Adipose tissue (tissue), 3 donors: ENCODE measurements at regions not wholly inside any gene's neighbourhood (a gene's known extent, or its start where the extent isn't known, plus 50 kb on each side); places are given as distances from the start of the nearest gene placed in this dataset.
"Not testable (repeated sequence)": the region's sequence is repeated elsewhere in the genome, so short reads cannot be mapped to it uniquely, and the experiment has no call there.

Experiments used
- H3K27ac ChIP-seq: one replicate; pipeline ENCODE4 v1.5.1; 2013; ENCODE audit warnings: low read depth, low read length
- WGBS, 3 donors: extraction: QIAGEN DNeasy Blood & Tissue Kit; methylation state at CpG; one replicate each; pipeline ENCODE4 v1.1.7; 2013; 5-methylcytosine and 5-hydroxymethylcytosine counted together
- donor health status: healthy with polysubstance abuse.
- donor health status: Bipolar disorder and iron deficiency.
- donor health status: healthy.

DNA sequence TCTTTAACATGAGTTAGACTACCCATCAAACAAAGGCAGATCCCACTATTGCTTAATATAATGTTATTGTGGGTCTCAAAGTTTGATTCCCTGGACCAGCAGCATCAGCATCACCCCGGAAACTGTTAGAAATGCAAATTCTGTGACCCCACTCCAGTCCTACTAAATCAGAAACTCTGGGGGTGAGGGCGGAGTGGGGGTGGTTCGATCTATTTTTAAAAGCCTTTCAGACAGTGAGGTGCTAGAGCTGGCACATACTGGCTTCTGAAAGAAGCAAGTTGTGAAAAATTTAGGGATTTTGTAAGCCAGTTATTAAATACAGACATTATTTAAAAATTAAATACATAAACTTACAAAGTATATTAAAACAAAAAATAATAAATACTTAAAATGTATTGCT, 513.2 kb downstream of the NFIB start:
- WGBS, 3 donors = 70 to 90% (median 89%) methylated on average over 3 of the region's 3 CpGs
- H3K27ac ChIP-seq = no peak overlapping the region

DNA sequence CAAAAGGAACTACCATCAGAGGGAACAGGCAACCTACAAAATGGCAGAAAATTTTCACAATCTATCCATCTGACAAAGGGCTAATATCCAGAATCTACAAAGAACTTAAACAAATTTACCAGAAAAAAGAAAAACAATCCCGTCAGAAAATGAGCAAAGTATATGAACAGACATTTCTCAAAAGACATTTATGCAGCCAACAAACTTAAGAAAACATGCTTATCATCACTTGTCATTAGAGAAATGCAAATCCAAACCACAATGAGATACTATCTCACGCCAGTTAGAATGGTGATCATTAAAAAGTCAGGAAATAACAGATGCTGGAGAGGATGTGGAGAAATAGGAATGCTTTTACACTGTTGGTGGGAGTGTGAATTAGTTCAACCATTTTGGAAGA, 516.2 kb downstream of the NFIB start:
- WGBS, 3 donors = 89 to 93% (median 90%) methylated on average over 2 of the region's 2 CpGs

DNA sequence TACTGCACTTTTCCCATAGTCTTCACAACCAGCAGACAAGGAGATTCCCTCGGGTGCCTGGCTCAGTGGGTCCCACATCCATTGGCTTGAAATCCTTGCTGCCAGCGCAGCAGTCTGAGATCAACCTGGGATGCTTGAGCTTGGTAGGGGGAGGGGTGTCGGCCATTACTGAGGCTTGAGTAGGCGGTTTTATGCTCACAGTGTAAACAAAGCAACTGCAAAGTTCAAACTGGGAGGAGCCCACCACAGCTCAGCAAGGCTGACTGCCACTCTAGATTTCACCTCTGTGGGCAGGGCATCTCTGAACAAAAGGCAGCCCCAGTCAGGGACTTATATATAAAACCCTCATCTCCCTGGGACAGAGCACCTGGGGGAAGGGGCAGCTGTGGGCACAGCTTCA, 512.3 kb upstream of the MPDZ start:
- 61 to 89% (median 75%) methylated on average over 4 of the region's 4 CpGs for WGBS, 3 donors
- no peak overlapping the region for H3K27ac ChIP-seq

More for the DNA sequence above, 516.2 kb downstream of the NFIB start:
- not testable (repeated sequence) for H3K27ac ChIP-seq

DNA sequence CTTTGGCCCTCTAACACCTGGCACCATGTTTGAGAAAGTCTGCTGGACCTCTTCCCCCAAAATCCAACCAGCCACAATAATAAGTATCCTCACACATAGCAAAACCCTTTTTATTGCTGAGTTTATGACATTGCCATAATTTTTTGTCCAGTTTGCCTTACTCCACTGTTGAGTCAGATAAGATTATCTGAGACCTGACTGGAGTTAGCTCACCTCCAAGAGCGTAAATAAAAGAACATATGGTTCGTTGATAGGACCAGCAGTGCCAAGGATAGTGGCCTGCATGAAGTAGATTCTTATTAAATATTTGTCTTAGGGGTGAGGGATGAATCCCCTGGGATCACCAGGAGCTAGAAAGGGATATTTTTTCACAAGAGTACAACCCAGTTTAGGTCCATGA, 510.6 kb upstream of the MPDZ start:
- 41 to 85% (median 83%) methylated on average over 2 of the region's 2 CpGs for WGBS, 3 donors

DNA sequence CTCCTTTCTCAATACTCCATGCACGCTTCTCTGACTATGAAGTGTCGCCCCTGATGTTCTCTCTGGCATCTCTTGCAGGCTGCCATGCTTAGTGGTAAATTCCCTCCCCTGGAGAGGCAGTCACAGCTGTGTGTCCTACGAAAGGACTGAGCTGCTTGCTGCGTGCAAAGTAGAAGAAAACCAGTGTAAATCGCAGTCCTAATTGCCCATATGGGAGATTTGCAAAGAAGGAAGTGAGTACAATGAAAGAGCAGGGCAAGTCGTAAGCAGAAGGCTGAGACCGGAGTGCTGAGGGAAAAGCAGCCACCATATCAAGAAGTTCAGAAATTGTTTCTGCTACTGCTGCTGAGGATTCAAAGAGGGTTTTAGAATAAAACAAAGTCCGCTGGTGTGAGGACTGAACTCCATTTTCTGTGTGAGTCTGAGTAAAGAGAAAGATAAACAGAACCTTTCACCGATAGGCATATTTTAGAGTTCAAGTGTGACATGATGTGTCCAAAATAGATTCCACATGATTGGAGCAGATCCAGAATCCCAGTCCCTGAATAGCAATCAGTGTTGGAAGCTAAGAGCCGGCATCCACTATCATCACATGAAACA, 507.8 kb upstream of the MPDZ start:
- WGBS, 3 donors = 37 to 62% (median 37%) methylated on average over 10 of the region's 10 CpGs
- H3K27ac ChIP-seq = no peak overlapping the region

More for the DNA sequence above, 510.6 kb upstream of the MPDZ start:
- H3K27ac ChIP-seq = no peak overlapping the region

DNA sequence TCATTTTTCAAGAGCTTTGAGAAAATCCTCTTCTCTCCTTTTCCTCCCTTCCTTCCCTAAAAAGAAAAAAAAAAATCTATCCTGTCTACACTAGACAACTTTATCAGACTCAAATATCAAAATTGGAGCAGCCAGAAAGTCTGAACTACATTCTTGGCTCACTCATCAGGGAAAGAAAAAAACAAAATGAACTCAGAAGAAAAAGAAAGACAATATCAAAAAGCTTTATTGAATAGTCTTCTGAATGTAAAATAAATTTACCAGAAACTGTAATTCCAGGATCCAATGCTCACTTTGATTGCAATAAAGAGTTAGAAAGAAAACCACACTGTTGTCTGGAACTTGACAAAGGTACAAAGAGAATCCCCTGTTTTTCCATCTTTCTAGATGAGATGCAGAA, 507.2 kb upstream of the MPDZ start:
- H3K27ac ChIP-seq = no peak overlapping the region

DNA sequence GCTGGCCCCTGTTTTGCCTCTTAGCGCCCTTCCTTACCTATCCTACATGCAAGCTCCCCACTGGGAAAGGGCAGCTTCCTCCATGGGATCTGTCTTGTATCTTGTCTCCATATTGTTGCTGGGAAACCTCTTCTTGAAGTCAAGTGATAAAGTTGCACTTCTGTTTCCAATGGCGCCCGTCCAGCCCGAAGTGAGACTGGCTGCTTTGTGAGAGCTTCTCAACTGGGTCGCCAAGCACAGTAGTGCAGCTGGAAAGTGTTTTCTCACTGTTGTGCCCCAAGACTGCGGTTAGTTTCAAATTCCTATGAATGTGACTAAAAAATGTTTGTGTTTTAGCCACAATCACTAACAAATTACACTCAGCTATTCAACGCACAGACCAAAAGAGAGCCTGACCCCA, 506.6 kb upstream of the MPDZ start:
- 77 to 87% (median 86%) methylated on average over 7 of the region's 7 CpGs for WGBS, 3 donors
- no peak overlapping the region for H3K27ac ChIP-seq

DNA sequence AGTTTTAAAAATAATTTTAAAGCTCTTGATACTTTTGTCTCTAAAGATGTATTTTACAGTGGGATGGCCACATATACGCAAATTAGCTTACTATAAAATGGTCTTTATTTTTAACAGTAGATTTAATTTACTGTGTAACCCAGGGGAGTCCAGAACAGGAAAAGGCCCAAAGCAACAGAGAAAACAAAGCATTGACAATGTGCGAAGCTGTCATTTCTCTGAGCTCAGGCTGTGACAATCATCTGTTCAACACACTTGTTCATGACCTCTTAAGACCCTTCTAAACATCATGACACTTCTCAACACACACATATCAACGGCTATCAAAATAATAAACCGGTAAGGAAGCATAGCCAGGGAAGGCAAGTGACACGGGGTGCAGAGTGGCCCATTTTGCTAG, 499.6 kb upstream of the MPDZ start:
- H3K27ac ChIP-seq = no peak overlapping the region

DNA sequence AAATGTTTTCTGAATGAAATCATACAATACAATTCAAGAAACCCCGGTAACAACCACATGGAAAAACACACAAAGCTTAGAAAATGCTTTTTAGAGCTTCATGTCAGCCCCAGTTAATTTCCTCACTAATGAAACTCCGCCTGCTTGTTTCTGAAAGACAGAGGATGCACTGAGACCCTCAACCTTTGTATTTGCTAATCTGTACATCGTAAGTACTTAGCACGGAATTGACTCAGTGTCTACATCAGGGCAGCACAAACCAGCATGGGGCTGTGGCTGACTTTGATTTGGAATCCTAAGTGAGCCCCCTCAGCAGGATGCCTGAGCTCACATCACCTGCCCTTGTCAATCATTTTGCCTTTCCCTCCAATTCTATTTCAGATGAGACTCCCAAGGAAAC, 499.1 kb upstream of the MPDZ start:
- 66 to 70% (median 69%) methylated on average over 4 of the region's 4 CpGs for WGBS, 3 donors
- H3K27ac ChIP-seq = no peak overlapping the region

More for the DNA sequence above, 499.6 kb upstream of the MPDZ start:
- 79 to 86% (median 82%) methylated on average over 5 of the region's 5 CpGs for WGBS, 3 donors

DNA sequence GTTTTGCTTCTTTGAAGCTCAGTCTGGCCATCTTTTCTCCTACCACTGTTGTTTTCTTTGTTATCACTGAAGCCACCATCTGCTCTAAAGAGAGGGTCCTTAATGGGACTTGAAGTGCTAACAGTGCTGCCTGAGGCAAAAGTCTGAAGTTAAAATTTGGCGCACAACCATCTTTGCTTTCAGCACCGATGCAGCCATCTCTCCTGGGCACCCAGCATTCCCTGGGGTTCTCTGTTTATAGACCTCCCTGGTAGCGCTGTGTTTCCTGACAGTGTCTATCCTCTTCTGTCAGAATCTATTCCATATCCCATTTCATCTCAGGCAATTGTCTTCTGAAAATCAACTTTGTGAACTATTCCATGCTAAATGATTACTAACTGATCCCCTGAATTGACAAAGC, 491.5 kb upstream of the MPDZ start:
- no peak overlapping the region for H3K27ac ChIP-seq
- WGBS, 3 donors = 86 to 93% (median 89%) methylated on average over 3 of the region's 3 CpGs

DNA sequence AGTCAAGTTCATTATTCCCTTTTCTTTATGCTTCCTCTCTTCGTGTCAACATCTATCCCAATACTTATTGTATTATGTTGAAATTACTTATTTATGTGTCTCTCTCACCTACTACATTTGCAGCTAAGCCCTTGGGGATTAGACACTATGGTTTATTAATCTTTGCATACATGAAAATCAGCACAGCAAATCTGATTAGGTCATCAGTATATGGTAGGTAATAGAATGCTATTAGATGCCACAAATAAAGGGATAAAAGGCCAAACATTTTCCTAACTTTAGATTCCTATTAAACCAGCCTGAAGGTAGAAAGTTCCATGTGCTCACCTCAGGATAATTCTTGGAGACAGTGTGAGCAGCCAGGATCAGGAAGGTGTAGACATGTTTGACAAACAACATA, 490.1 kb upstream of the MPDZ start:
- WGBS, 3 donors = 86 to 97% (median 86%) methylated on average over 1 of the region's 1 CpG
- H3K27ac ChIP-seq = no peak overlapping the region

DNA sequence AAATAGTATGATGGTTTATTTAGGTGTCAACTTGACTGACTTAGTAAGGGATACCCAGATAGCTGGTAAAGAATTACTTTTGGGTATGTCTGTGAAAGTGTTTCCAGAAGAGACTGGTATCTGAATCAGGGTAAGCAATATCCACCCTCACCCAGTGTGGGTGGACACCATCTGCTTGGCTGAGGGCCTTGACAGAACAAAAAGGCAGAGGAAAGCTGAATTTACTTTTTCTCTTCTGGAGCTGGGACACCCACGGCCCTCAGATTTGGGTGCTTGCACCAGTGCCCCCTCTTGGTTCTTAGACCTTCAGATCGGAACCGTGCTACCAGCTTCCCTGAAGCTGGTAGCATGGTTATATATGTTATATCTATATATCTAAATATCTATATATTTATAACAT, 489.5 kb upstream of the MPDZ start:
- 95 to 100% (median 97%) methylated on average over 3 of the region's 3 CpGs for WGBS, 3 donors
- H3K27ac ChIP-seq = no peak overlapping the region

DNA sequence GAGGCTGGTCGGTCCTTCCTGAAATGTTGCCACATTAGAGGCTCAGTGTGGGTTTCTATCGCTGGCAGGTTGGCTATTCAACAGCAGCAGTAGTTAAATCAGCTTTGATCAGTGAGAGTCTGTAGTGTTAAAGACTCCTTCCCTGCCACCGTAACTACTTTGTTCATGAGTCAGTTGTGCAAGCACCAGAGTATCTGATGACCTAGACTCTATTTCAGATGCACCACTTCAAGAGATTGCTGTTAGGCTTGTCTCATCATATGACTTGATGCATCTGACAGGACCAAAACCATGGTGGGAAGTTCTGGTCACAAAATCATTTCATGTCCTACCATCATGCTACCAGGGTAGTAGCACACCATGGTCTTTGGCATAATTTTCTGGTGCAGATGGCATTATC, 482.7 kb upstream of the MPDZ start:
- 73 to 95% (median 94%) methylated on average over 3 of the region's 3 CpGs for WGBS, 3 donors
- no peak overlapping the region for H3K27ac ChIP-seq

DNA sequence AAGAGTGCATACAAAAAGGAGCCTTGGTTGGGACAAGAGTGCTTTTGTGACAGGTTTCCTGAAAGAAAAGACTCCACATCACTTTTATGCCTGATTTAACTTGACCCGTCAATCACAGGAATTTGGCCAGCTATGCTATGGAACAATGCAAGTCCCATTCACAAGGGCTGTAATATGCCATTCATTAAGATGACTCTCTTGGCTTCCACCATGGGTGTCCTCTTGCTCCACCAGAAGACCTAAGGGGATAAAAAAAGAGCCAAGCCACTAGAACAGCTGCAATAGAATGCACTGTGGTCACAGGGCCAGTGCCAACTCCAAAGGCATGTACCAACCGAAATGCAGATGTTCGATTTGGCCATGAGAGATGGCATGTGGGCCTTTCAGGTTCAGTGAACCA, 480.1 kb upstream of the MPDZ start:
- WGBS, 3 donors = 92 to 94% (median 92%) methylated on average over 3 of the region's 3 CpGs
- H3K27ac ChIP-seq = no peak overlapping the region

DNA sequence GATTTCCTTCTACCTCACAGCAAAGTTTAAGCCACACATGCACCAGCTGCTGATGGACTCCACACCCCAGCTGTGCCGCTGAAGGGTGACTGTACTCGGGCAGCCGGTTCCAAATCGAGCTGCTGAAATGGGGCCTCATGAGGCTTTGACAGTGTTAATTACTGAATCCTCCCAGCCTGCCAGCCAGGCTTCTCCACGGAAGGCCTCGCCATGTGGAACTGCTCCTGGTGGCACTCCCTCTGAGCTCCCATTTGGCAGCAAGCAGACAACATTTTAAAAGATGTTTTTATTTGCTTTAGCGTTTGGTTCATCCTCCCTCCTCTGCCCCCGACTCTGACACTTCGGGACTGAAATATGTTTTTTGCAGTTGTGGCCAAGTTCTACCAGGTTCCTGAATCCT, 479.4 kb upstream of the MPDZ start:
- 65 to 69% (median 66%) methylated on average over 9 of the region's 9 CpGs for WGBS, 3 donors
- H3K27ac ChIP-seq = no peak overlapping the region

DNA sequence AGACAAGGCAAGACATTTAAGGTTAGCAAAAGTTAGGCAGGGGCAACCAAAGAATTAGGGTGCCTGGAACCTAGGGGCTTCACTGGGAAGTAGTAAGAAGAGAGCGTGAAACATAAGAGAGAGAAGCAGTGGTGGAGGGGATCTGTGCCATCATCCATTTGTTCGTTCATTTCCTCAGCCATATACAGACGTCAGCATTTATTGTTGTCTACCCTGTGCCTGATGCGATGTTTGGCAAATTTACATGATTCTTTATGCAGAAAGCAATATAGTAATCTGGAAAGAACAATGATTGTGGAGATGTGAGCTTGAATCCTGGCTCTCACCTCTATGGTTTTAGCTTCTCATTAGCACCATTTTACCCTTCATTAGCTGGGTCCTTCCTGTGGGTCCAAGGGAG, 477.5 kb upstream of the MPDZ start:
- no peak overlapping the region for H3K27ac ChIP-seq
- 84 to 92% (median 90%) methylated on average over 4 of the region's 4 CpGs for WGBS, 3 donors

DNA sequence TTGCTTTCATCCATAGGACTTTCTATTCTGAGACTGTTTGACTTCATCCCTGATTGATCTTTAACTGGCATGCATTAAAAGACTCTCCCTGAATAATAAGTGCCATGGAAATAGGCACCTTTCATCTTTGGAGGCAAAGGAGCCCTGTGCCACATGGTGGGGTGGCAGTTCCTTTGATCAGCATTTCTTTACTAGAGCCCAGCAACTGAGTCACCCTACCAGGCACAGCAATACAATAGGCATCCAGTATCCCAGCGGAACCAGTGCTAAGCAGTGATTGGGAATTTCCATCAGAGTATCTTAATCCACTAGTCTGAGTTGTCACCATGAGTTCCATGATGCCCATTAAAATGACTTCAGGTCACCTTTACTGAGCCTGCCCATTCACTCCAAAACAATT, 476.1 kb upstream of the MPDZ start:
- 92 to 100% (median 98%) methylated on average over 1 of the region's 1 CpG for WGBS, 3 donors
- no peak overlapping the region for H3K27ac ChIP-seq

DNA sequence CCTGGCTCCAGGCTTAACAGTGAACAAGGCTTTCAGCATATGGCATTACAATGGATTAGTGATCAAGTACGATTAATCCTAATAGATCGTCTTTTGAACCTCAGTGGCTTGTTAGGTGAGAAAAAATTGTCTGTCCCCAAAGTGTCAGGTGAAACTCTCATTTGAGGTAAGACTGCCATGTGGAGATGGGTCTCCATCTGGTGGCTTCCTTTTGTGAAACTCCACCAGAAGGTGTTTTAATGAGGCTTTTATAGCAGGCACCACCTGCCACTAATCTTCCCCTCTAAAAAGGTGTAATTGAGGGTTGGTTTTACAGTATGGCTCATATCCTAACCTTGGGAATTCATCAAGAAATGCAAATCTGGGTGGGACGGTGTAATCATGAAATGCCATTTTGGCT, 471.1 kb upstream of the MPDZ start:
- 87 to 90% (median 89%) methylated on average over 3 of the region's 3 CpGs for WGBS, 3 donors
- H3K27ac ChIP-seq = no peak overlapping the region

DNA sequence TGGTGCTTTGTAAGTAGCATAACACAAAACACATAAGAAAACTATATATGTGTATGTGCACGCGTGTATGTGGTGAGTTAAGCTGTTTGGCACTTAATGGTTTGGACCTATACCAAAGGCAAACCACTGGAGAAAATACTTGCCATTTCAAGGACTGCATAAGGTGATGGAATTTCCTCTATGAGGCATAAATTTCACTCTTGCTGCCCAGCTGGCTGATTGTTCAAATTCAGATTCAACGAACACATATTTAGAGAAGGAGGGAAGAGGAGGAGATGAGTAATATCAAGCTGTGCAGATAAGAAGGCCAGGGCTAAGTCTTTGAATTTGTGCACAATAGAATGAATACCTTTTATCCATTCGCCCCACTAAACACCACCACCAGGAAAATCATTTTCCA, 470.6 kb upstream of the MPDZ start:
- no peak overlapping the region for H3K27ac ChIP-seq
- 88 to 89% (median 88%) methylated on average over 4 of the region's 4 CpGs for WGBS, 3 donors

DNA sequence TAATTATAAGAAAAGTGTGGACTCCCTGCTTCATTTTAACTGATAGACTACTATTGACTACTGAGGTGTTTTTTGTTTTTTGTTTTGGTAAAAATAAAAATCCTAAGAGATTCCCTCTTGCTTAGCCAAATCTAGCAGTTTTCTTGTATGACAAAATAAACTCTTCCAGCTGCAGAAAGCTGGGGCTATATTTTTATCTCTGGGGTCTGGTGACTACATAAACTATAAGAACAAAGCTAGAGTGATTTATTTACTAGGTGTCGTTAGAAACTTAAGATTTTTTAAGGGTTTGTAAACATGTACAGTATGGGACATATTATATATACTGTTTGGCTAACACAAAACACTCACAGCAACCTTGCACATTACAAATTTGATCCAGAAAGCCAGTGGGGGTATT, 467.4 kb upstream of the MPDZ start:
- 63 to 78% (median 70%) methylated on average over 1 of the region's 1 CpG for WGBS, 3 donors
- H3K27ac ChIP-seq = no peak overlapping the region
